Activated naive CD8-positive, alpha-beta T cell treated with anti-CD3 and anti-CD28 coated beads, Interleukin-2, amount 10 ng/mL, durations not matched to agents 7 days and 5 days (primary cell): ENCODE measurements at regions not wholly inside any gene's neighbourhood (a gene's known extent, or its start where the extent isn't known, plus 50 kb on each side); places are given as distances from the start of the nearest gene placed in this dataset.

ENCODE experiments used
- ATAC-seq: fragments of 150-1000 bp; cut with Tn5 transposase; one replicate; pipeline ENCODE4 v1.10.0; 2021; ENCODE audit warnings: low read depth, moderate library complexity
- POLR2A ChIA-PET: fragments of 350-600 bp; sonication (Branson Sonifier 250); formaldehyde crosslinking; loops from one replicate; lab custom pipeline; 2021; ENCODE audit warnings: antibody characterized with exemption; lab: Charles Lee
- DNase-seq: peaks from one replicate; pipeline ENCODE4 v3.0.0; 2021
- H3K27ac Mint-ChIP-seq: one replicate; pipeline ENCODE4 v1.8.0; 2022; ENCODE audit warnings: mild to moderate bottlenecking, mixed read lengths
- H3K27me3 Mint-ChIP-seq: one replicate; pipeline ENCODE4 v1.8.0; 2022; ENCODE audit warnings: mild to moderate bottlenecking, moderate library complexity, mixed read lengths
- H3K36me3 Mint-ChIP-seq: one replicate; pipeline ENCODE4 v1.8.0; 2021; ENCODE audit warnings: mild to moderate bottlenecking, mixed read lengths
- H3K4me1 Mint-ChIP-seq: one replicate; pipeline ENCODE4 v1.8.0; 2021; ENCODE audit warnings: mixed read lengths
- H3K4me3 Mint-ChIP-seq: one replicate; pipeline ENCODE4 v1.8.0; 2022; ENCODE audit warnings: mild to moderate bottlenecking, moderate library complexity, mixed read lengths
- H3K9me3 Mint-ChIP-seq: one replicate; pipeline ENCODE4 v1.8.0; 2021; ENCODE audit warnings: mixed read lengths

DNA sequence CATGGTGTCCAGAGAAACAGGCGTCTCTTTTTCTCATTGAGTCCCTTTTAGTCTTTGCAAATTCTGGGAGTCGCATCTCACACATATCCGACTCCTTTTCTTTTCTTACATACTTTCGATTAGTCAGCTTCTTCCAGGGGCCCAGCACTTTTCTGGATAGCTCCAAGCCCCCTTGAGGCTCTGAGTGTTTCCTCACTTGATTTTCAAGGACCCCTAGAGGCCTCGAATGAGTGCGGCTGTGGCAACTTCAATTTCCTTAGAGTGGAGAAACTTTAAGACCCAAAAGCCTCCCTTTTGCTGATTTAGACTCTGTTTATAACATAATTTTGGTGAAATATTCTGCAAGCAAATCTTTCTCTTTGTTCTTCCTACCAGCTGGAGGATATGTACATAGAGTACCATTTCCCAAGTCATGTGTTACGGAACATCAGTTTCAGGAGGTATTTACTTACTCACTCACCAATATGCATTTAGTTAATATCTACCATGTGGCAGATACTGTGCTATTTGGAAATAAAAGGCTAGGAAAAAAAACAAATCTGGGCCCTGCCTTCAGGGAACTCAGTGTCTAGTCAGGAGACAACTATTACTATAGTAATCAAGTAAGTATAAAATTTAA lies 555.2 kb downstream of the REEP3 start:
- no peak for DNase-seq
- POLR2A ChIA-PET = no interaction called here
- no peak for ATAC-seq
- H3K27ac Mint-ChIP-seq = no peak overlapping the region
- H3K4me1 Mint-ChIP-seq = no peaks in the 10 kb centered on the region
- H3K9me3 Mint-ChIP-seq = no peaks in the 10 kb centered on the region
- peaks cover 8% of the 10 kb centered on the region for H3K27me3 Mint-ChIP-seq
- no peak overlapping the region for H3K4me3 Mint-ChIP-seq
- H3K36me3 Mint-ChIP-seq = no peaks in the 10 kb centered on the region

DNA sequence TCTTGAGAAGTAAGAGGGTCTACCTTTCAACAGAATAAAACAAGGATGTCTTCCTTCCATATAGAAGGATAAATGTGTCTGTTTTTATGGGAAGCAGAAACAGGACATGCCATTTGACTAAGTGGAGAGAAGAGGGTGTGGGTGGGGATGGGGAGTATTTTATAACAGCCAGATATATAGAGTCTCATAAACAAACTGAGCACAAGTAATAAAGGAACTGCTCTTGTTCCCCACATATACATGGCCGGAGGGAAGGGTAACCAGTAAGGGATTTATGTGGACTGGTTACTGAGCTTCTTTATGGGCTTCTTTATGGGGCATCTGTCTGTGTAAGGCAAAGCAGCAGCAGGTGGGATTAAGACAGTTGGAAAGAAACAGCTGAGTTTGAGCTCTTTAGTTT lies 558.1 kb downstream of the REEP3 start:
- no peak overlapping the region for H3K27ac Mint-ChIP-seq
- ATAC-seq = no peak
- POLR2A ChIA-PET = no interaction called here

DNA sequence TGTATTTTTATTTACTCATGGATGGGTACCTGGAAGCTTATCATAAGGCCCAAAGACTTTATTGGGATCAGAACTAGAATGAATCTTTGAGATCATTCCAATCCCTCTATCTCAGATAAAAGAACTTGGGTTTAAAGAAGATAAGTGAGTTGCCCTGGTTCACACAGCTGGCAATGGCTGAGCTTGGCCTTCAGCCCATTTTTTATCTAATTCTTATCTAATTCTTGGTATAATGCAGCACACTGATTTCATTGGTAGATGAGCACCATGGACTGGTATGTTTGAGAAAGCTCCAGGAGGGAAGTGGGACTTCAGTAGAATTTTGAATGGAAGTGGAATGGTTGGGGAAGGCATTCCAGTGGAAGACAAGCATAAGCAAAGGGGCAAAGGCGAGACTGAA lies 558.9 kb downstream of the REEP3 start:
- Mint-ChIP-seq H3K27ac (no peak overlapping the region), H3K27me3 (peaks cover 3% of the 10 kb centered on the region), H3K4me1 (no peaks in the 10 kb centered on the region), H3K36me3 (no peaks in the 10 kb centered on the region), H3K9me3 (no peaks in the 10 kb centered on the region), H3K4me3 (no peak overlapping the region)
- DNase-seq (no peak), ATAC-seq (no peak)
- POLR2A ChIA-PET = no interaction called here

More for the DNA sequence above, 558.1 kb downstream of the REEP3 start:
- peaks cover 3% of the 10 kb centered on the region for H3K27me3 Mint-ChIP-seq
- H3K36me3 Mint-ChIP-seq = no peaks in the 10 kb centered on the region
- H3K9me3 Mint-ChIP-seq = no peaks in the 10 kb centered on the region
- no peaks in the 10 kb centered on the region for H3K4me1 Mint-ChIP-seq
- H3K4me3 Mint-ChIP-seq = no peak overlapping the region
- no peak for DNase-seq

DNA sequence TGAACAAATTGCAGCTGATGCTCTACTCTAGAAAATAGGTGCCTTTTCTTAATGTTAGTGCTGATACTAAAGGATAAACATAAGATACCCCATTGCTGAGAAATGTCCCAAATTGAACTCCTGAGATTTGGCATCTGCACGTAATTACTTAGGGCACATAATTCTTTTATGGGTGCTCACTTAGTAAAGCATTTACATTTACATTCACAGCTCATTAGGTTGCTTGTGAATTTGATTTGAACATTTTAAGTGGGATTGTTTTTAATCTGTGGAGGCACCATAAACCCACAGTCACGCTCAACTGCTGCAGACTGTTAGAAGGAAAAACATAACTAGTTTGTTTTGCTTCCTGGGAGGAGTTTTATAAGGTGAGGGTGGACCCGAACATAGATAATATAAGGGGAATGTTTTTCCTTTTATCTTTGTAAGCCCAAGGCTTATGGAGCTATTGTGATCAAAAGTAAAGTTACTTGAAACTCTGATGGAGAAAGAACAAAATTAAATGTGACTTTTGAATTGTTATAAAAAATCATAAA lies 560.8 kb downstream of the REEP3 start:
- DNase-seq (no peak), ATAC-seq (no peak)
- H3K9me3 Mint-ChIP-seq = no peaks in the 10 kb centered on the region
- no peak overlapping the region for H3K27ac Mint-ChIP-seq
- H3K4me3 Mint-ChIP-seq = no peak overlapping the region
- H3K36me3 Mint-ChIP-seq = no peaks in the 10 kb centered on the region
- peaks cover 3% of the 10 kb centered on the region for H3K27me3 Mint-ChIP-seq
- POLR2A ChIA-PET = no interaction called here
- H3K4me1 Mint-ChIP-seq = no peaks in the 10 kb centered on the region

DNA sequence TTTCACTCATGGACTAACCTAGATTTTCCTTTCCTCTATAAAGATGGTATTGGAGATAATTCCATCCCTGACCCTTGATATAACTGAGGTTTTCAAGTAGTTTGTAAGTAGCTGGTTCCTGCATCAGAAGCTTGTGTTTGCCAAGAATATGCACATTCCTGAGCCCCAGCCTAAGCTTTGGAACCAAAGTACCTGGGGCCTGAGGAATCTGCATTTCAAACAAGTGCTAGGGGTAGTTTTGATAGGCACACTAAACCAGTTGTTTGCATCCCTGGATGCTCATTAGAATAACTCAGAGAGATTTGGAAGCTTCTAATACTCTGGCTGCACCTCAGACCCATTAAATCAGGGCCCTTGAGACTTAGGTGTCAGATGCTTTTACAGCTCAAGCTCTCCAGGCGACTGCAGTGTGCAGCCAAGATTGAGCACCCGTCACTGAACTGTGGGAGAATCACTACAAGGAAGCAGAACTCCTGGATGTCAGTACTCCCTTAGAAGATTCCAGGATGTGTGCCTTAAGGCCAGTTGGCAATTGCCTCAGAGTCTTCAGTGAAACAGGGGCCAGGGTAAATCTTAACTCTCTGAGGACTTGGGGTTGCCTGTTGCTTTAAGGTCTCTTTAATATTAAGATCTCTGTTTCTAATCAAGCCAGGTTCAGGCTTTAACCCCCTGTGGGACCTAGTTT lies 565.0 kb downstream of the REEP3 start:
- H3K4me1 Mint-ChIP-seq = no peaks in the 10 kb centered on the region
- no peaks in the 10 kb centered on the region for H3K36me3 Mint-ChIP-seq
- ATAC-seq = no peak
- no peaks in the 10 kb centered on the region for H3K27me3 Mint-ChIP-seq
- POLR2A ChIA-PET = no interaction called here
- no peaks in the 10 kb centered on the region for H3K9me3 Mint-ChIP-seq
- no peak overlapping the region for H3K4me3 Mint-ChIP-seq
- no peak overlapping the region for H3K27ac Mint-ChIP-seq
- DNase-seq = no peak

DNA sequence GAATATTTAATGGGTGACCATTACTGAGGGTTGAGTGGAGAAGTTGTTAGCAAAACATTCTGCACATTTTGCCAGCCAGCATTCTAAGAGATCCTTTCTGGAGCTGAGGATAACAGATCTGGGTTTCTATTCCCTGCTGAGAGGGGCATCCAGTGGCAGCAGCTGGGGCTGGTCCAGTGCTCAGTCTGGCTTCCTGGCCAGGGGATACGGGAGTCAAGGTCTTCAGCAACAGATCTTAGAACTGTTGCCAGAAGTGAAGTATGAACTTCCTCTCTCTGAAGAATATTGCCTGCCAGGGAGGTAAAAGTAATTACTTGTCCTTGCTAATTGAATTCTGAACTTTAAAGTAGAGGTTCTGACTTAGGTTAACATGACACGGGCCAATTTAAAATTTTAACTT lies 568.4 kb downstream of the REEP3 start:
- Mint-ChIP-seq H3K4me1 (no peaks in the 10 kb centered on the region), H3K27ac (no peak overlapping the region), H3K27me3 (peaks cover 3% of the 10 kb centered on the region), H3K9me3 (no peaks in the 10 kb centered on the region), H3K4me3 (no peak overlapping the region), H3K36me3 (no peaks in the 10 kb centered on the region)
- POLR2A ChIA-PET = no interaction called here
- ATAC-seq (no peak), DNase-seq (no peak)

DNA sequence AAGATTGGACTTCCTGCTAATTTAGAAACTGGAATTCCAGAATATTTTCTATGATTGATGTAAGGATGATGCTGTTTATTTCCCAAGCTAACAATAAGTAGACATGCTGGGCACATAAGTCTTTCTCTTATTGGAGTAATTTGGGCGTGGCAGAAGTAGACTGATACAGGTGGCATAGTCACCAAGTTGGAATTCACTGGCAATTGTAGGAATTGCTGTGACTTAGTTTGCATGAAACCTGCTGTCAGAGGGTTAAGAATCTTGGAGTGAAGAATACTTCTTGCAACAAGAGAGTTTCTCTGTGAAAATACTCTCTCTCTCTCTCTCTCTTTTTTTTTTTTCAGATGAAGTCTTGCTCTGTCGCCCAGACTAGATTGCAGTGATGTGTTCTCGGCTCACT lies 569.7 kb downstream of the REEP3 start:
- no peak overlapping the region for H3K27ac Mint-ChIP-seq
- POLR2A ChIA-PET = no interaction called here
- H3K4me1 Mint-ChIP-seq = no peaks in the 10 kb centered on the region
- H3K36me3 Mint-ChIP-seq = no peaks in the 10 kb centered on the region
- H3K4me3 Mint-ChIP-seq = no peak overlapping the region
- no peaks in the 10 kb centered on the region for H3K9me3 Mint-ChIP-seq
- peaks cover 3% of the 10 kb centered on the region for H3K27me3 Mint-ChIP-seq
- DNase-seq = no peak
- no peak for ATAC-seq

DNA sequence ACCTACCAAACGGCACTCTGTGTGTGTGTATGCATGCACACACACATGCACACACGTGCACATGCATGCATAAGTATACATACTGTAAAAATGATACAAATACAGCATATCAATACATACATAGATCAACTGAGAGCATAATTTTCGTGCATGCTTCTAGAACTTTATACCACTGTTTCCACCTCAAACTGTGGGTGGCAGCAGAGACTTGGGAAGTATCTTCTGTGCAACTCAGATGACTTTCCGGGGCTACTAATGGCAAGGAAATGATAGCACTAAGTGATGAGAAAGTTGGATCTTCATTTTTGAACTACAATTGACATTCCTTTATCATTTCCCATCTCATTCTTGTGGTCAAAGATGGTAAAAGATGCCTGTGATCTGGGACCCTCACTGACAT lies 570.7 kb downstream of the REEP3 start:
- POLR2A ChIA-PET = no interaction called here
- Mint-ChIP-seq H3K4me1 (no peaks in the 10 kb centered on the region), H3K36me3 (no peaks in the 10 kb centered on the region), H3K9me3 (no peaks in the 10 kb centered on the region), H3K27me3 (peaks cover 3% of the 10 kb centered on the region), H3K4me3 (no peak overlapping the region), H3K27ac (no peak overlapping the region)
- ATAC-seq (no peak), DNase-seq (no peak)

DNA sequence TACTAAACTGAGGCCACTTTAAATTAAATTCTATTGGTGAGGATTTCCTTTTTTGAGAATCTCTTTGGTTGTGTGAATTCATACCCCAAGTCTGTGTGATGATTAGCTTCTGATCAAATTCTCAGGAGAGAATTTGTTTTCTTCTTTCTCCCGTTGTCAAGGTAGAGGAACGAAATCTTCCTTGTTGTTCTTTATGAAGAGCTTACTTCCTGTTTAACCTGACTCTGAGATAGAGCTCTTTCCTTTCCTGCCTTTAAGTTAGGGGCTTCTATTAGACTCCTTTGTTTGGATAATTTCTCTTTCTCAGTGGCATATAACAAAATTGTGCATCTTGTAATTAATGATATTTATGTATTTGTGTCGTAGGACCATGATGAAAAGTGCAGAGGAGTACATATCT lies 572.1 kb downstream of the REEP3 start:
- H3K36me3 Mint-ChIP-seq = no peaks in the 10 kb centered on the region
- no peaks in the 10 kb centered on the region for H3K9me3 Mint-ChIP-seq
- POLR2A ChIA-PET = no interaction called here
- no peak for DNase-seq
- peaks cover 3% of the 10 kb centered on the region for H3K27me3 Mint-ChIP-seq
- H3K27ac Mint-ChIP-seq = no peak overlapping the region
- no peaks in the 10 kb centered on the region for H3K4me1 Mint-ChIP-seq
- H3K4me3 Mint-ChIP-seq = no peak overlapping the region
- no peak for ATAC-seq

DNA sequence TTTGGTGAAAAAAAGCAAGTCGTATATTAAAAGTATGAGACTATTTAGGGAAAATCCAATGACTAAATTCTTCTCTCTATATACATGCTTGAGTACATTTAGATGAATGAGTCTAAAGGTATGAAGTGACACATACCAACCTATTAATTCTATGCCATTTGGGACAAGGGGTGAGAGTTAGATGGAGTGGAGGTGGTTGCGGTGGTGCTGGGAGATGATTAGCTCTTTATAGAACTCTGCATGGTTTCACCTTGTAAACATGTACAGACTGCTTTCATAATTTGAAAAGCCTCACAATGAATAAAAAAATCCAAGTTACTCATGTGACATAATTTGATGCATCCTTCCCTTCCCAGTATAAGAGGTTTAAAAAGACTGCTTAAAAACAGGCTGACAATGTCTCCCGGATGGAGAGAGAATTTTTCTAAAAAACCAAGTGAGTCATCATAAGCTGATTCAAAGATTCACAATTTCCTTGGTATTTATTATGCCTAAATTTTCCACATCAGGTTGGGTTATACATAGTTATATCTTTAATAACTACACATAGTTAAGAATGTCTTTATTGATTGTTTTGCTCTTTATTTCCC lies 572.8 kb downstream of the REEP3 start:
- H3K27ac Mint-ChIP-seq = no peak overlapping the region
- peaks cover 3% of the 10 kb centered on the region for H3K27me3 Mint-ChIP-seq
- POLR2A ChIA-PET = no interaction called here
- no peaks in the 10 kb centered on the region for H3K4me1 Mint-ChIP-seq
- no peak overlapping the region for H3K4me3 Mint-ChIP-seq
- no peak for DNase-seq
- no peaks in the 10 kb centered on the region for H3K9me3 Mint-ChIP-seq
- H3K36me3 Mint-ChIP-seq = no peaks in the 10 kb centered on the region
- ATAC-seq = no peak

DNA sequence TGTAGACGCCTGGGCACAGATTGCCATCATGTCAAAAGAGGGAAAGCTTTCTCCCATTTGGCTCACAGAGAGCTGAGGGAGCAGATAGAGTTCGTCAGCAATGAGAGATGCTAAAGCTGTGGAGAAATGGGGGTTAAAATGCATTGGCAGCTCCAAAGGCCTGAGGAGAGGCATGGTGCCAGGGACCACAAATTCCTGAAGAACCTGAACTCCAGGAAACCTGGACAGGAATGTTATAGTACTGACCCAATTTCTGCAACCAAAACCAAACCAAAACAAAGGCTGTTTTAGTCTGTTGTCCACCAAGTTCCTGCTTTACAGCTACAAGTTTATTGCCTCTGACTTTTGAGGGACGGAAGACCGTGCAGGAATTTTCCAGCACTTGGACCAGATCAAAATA lies 575.7 kb downstream of the REEP3 start:
- H3K4me1 Mint-ChIP-seq = no peaks in the 10 kb centered on the region
- H3K27me3 Mint-ChIP-seq = peaks cover 4% of the 10 kb centered on the region
- H3K27ac Mint-ChIP-seq = no peak overlapping the region
- no peak overlapping the region for H3K4me3 Mint-ChIP-seq
- POLR2A ChIA-PET = no interaction called here
- no peaks in the 10 kb centered on the region for H3K36me3 Mint-ChIP-seq
- H3K9me3 Mint-ChIP-seq = no peaks in the 10 kb centered on the region
- DNase-seq (no peak), ATAC-seq (no peak)

DNA sequence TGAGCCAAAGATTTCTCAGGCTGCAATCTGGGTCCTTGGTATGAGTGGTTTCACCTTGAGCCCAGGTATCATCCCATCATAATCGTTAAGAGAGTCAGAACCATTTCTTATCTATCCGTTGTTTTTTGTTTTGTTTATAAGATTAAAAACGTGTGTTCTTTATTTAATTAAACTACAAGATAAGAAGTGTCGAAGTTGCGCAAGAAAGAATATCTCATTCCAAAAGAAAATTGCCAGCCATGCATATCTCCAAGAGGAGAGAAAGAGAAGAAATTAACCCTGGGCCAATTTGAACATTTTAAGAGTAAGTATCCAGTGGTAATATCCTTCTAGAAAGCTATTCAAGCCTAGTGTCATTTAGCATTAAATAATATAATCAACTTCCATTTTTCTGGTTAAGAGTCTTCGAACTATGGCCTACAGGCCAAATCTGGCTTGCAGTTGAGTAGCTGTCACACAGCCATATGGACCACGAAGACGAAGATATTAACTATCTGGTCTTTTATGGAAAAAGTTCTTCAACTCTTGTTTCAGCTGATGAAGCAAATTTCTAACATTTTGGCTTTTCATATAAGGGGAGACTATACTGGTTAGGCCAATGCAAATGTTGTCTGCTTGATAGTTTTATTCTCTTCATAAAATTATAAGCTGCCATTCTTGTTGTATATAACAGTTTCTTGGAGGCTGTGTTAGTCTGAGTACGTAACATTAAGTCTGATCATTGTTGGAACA lies 576.4 kb downstream of the REEP3 start:
- no peak for ATAC-seq
- Mint-ChIP-seq H3K36me3 (no peaks in the 10 kb centered on the region), H3K4me3 (no peak overlapping the region), H3K27ac (no peak overlapping the region), H3K27me3 (peaks cover 4% of the 10 kb centered on the region), H3K4me1 (no peaks in the 10 kb centered on the region), H3K9me3 (no peaks in the 10 kb centered on the region)
- no peak for DNase-seq
- POLR2A ChIA-PET = no interaction called here

DNA sequence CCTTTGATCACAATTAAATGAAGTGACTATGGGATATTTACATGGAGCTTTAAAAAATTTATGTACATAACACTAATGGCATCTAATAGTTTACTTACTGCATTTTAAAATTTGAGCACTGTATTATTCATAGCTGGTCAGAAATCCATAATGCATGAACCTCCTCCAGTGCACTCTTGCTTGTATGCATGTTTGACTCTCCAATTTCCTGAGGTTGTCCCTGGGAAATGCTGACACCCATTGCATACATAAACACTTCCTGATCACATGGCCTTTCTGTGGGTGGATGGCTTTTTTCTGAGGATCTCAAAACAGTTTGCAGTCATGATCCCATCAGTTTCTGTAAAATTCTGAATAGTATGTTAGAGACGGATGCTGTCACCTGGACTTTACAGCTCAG lies 577.8 kb downstream of the REEP3 start:
- no peak for DNase-seq
- peaks cover 2% of the 10 kb centered on the region for H3K27me3 Mint-ChIP-seq

More for the DNA sequence above, 577.8 kb downstream of the REEP3 start:
- no peak overlapping the region for H3K27ac Mint-ChIP-seq
- ATAC-seq = no peak
- H3K4me1 Mint-ChIP-seq = no peaks in the 10 kb centered on the region
- H3K36me3 Mint-ChIP-seq = no peaks in the 10 kb centered on the region
- POLR2A ChIA-PET = no interaction called here
- H3K9me3 Mint-ChIP-seq = no peaks in the 10 kb centered on the region
- H3K4me3 Mint-ChIP-seq = no peak overlapping the region
